ENCODE measurements at regions not wholly inside any gene's neighbourhood (a gene's known extent, or its start where the extent isn't known, plus 50 kb on each side); places are given as distances from the start of the nearest gene placed in this dataset.

GRCh38 chr1:168782559-168783116, 53.6 kb upstream of the DPT start:
- Histone ChIP-seq H3K27me3 (ENCODE audit: insufficient read depth, low read length) (no peaks in the 10 kb centered on the region), H2AFZ (ENCODE audit: low read depth, low read length) (no peak overlapping the region), H3K4me3 (ENCODE audit: low read length) (no peak overlapping the region)

GRCh38 chr1:168783458-168784210, 54.6 kb upstream of the DPT start:
- Histone ChIP-seq H3K9me3 (ENCODE audit: low read length) (no peaks in the 10 kb centered on the region), H3K4me3 (ENCODE audit: low read length) (no peak overlapping the region), H3K36me3 (ENCODE audit: insufficient read depth, low read length) (no peaks in the 10 kb centered on the region), H3K4me1 (ENCODE audit: insufficient read depth, low read length) (no peaks in the 10 kb centered on the region), H3K27me3 (ENCODE audit: insufficient read depth, low read length) (no peaks in the 10 kb centered on the region), H2AFZ (ENCODE audit: low read depth, low read length) (no peak overlapping the region)

More at GRCh38 chr1:168782559-168783116, 53.6 kb upstream of the DPT start:
- H3K9me3 ChIP-seq (ENCODE audit: low read length), result no peaks in the 10 kb centered on the region
- H3K4me1 ChIP-seq (ENCODE audit: insufficient read depth, low read length), result no peaks in the 10 kb centered on the region
- H3K36me3 ChIP-seq (ENCODE audit: insufficient read depth, low read length), result no peaks in the 10 kb centered on the region

GRCh38 chr1:168786476-168787330, 57.7 kb upstream of the DPT start:
- Histone ChIP-seq H2AFZ (ENCODE audit: low read depth, low read length) (no peak overlapping the region), H3K36me3 (ENCODE audit: insufficient read depth, low read length) (no peaks in the 10 kb centered on the region), H3K9me3 (ENCODE audit: low read length) (no peaks in the 10 kb centered on the region), H3K4me3 (ENCODE audit: low read length) (no peak overlapping the region), H3K27me3 (ENCODE audit: insufficient read depth, low read length) (no peaks in the 10 kb centered on the region), H3K4me1 (ENCODE audit: insufficient read depth, low read length) (no peaks in the 10 kb centered on the region)

GRCh38 chr1:168788258-168788657, 59.3 kb upstream of the DPT start:
- no peak overlapping the region for H3K4me3 ChIP-seq (ENCODE audit: low read length)
- no peaks in the 10 kb centered on the region for H3K4me1 ChIP-seq (ENCODE audit: insufficient read depth, low read length)
- H3K9me3 ChIP-seq (ENCODE audit: low read length), result no peaks in the 10 kb centered on the region
- no peak overlapping the region for H2AFZ ChIP-seq (ENCODE audit: low read depth, low read length)
- no peaks in the 10 kb centered on the region for H3K27me3 ChIP-seq (ENCODE audit: insufficient read depth, low read length)
- no peaks in the 10 kb centered on the region for H3K36me3 ChIP-seq (ENCODE audit: insufficient read depth, low read length)

GRCh38 chr1:168789501-168789900, 60.5 kb upstream of the DPT start:
- H3K4me1 ChIP-seq (ENCODE audit: insufficient read depth, low read length), result no peaks in the 10 kb centered on the region
- H3K36me3 ChIP-seq (ENCODE audit: insufficient read depth, low read length), result no peaks in the 10 kb centered on the region
- no peak overlapping the region for H2AFZ ChIP-seq (ENCODE audit: low read depth, low read length)
- no peaks in the 10 kb centered on the region for H3K27me3 ChIP-seq (ENCODE audit: insufficient read depth, low read length)
- no peaks in the 10 kb centered on the region for H3K9me3 ChIP-seq (ENCODE audit: low read length)
- H3K4me3 ChIP-seq (ENCODE audit: low read length), result no peak overlapping the region

GRCh38 chr1:168792142-168792541, 63.1 kb upstream of the DPT start:
- Histone ChIP-seq H2AFZ (ENCODE audit: low read depth, low read length) (no peak overlapping the region), H3K4me1 (ENCODE audit: insufficient read depth, low read length) (no peaks in the 10 kb centered on the region), H3K36me3 (ENCODE audit: insufficient read depth, low read length) (no peaks in the 10 kb centered on the region), H3K27me3 (ENCODE audit: insufficient read depth, low read length) (no peaks in the 10 kb centered on the region), H3K4me3 (ENCODE audit: low read length) (no peak overlapping the region), H3K9me3 (ENCODE audit: low read length) (no peaks in the 10 kb centered on the region)

- no peak overlapping the region for H2AFZ ChIP-seq (ENCODE audit: low read depth, low read length)
- H3K27me3 ChIP-seq (ENCODE audit: insufficient read depth, low read length), result no peaks in the 10 kb centered on the region
- H3K4me1 ChIP-seq (ENCODE audit: insufficient read depth, low read length), result no peaks in the 10 kb centered on the region
- no peaks in the 10 kb centered on the region for H3K9me3 ChIP-seq (ENCODE audit: low read length)
- H3K36me3 ChIP-seq (ENCODE audit: insufficient read depth, low read length), result no peaks in the 10 kb centered on the region
- H3K4me3 ChIP-seq (ENCODE audit: low read length), result no peak overlapping the region
Measured at GRCh38 chr1:168792592-168793125, 63.7 kb upstream of the DPT start.

GRCh38 chr1:168794057-168794456, 65.1 kb upstream of the DPT start:
- H3K9me3 ChIP-seq (ENCODE audit: low read length), result no peaks in the 10 kb centered on the region
- no peak overlapping the region for H2AFZ ChIP-seq (ENCODE audit: low read depth, low read length)
- H3K36me3 ChIP-seq (ENCODE audit: insufficient read depth, low read length), result no peaks in the 10 kb centered on the region
- H3K4me3 ChIP-seq (ENCODE audit: low read length), result no peak overlapping the region
- no peaks in the 10 kb centered on the region for H3K4me1 ChIP-seq (ENCODE audit: insufficient read depth, low read length)
- no peaks in the 10 kb centered on the region for H3K27me3 ChIP-seq (ENCODE audit: insufficient read depth, low read length)

GRCh38 chr1:168795681-168796080, 66.7 kb upstream of the DPT start:
- Histone ChIP-seq H3K9me3 (ENCODE audit: low read length) (no peaks in the 10 kb centered on the region), H3K27me3 (ENCODE audit: insufficient read depth, low read length) (no peaks in the 10 kb centered on the region), H3K36me3 (ENCODE audit: insufficient read depth, low read length) (no peaks in the 10 kb centered on the region), H3K4me1 (ENCODE audit: insufficient read depth, low read length) (peaks cover 4% of the 10 kb centered on the region), H3K4me3 (ENCODE audit: low read length) (no peak overlapping the region), H2AFZ (ENCODE audit: low read depth, low read length) (no peak overlapping the region)

- H3K36me3 ChIP-seq (ENCODE audit: insufficient read depth, low read length), result no peaks in the 10 kb centered on the region
- no peaks in the 10 kb centered on the region for H3K9me3 ChIP-seq (ENCODE audit: low read length)
- H3K27me3 ChIP-seq (ENCODE audit: insufficient read depth, low read length), result no peaks in the 10 kb centered on the region
- H3K4me1 ChIP-seq (ENCODE audit: insufficient read depth, low read length), result peaks cover 23% of the 10 kb centered on the region
- H2AFZ ChIP-seq (ENCODE audit: low read depth, low read length), result no peak overlapping the region
- H3K4me3 ChIP-seq (ENCODE audit: low read length), result no peak overlapping the region
Measured at GRCh38 chr1:168799927-168800605, 71.1 kb upstream of the DPT start.

GRCh38 chr1:168801032-168801745, 72.2 kb upstream of the DPT start:
- no peak overlapping the region for H2AFZ ChIP-seq (ENCODE audit: low read depth, low read length)
- H3K36me3 ChIP-seq (ENCODE audit: insufficient read depth, low read length), result no peaks in the 10 kb centered on the region
- H3K9me3 ChIP-seq (ENCODE audit: low read length), result no peaks in the 10 kb centered on the region
- peaks cover 23% of the 10 kb centered on the region for H3K4me1 ChIP-seq (ENCODE audit: insufficient read depth, low read length)
- H3K27me3 ChIP-seq (ENCODE audit: insufficient read depth, low read length), result no peaks in the 10 kb centered on the region
- no peak overlapping the region for H3K4me3 ChIP-seq (ENCODE audit: low read length)

- Histone ChIP-seq H3K27me3 (ENCODE audit: insufficient read depth, low read length) (no peaks in the 10 kb centered on the region), H2AFZ (ENCODE audit: low read depth, low read length) (no peak overlapping the region), H3K4me3 (ENCODE audit: low read length) (peak overlapping the region; percentile 2), H3K4me1 (ENCODE audit: insufficient read depth, low read length) (peaks cover 23% of the 10 kb centered on the region), H3K9me3 (ENCODE audit: low read length) (no peaks in the 10 kb centered on the region), H3K36me3 (ENCODE audit: insufficient read depth, low read length) (no peaks in the 10 kb centered on the region)
Measured at GRCh38 chr1:168803806-168804510, 75.0 kb upstream of the DPT start.

All from neuron (in vitro differentiated cells).